HG03521 (cell line): ENCODE measurements at regions not wholly inside any gene's neighbourhood (a gene's known extent, or its start where the extent isn't known, plus 50 kb on each side); places are given as distances from the start of the nearest gene placed in this dataset.

Experiments used
- ATAC-seq: cut with Tn5 transposase; IDR thresholded peaks from one replicate; pipeline ENCODE4 v1.9.1; 2021; ENCODE audit warnings: mild to moderate bottlenecking, moderate library complexity; ENCODE audit not compliant: unreplicated experiment

GRCh38 chr15:46386356-46386755, 751.5 kb downstream of the SQOR start:
- no peak for ATAC-seq

- no peak for ATAC-seq
Observed at GRCh38 chr15:46389739-46390138, 754.9 kb downstream of the SQOR start.

- no peak for ATAC-seq
Observed at GRCh38 chr15:46394463-46394862, 759.6 kb downstream of the SQOR start.

GRCh38 chr15:46408312-46408711, 773.5 kb downstream of the SQOR start:
- ATAC-seq = no peak

- no peak for ATAC-seq
Observed at GRCh38 chr15:46409841-46410301, 775.0 kb downstream of the SQOR start.

GRCh38 chr15:46410705-46411104, 775.9 kb downstream of the SQOR start:
- no peak for ATAC-seq

GRCh38 chr15:46411900-46412299, 777.1 kb downstream of the SQOR start:
- no peak for ATAC-seq

- ATAC-seq = no peak
Observed at GRCh38 chr15:46413799-46414198, 779.0 kb downstream of the SQOR start.

- ATAC-seq = no peak
Observed at GRCh38 chr15:46416544-46416943, 781.7 kb downstream of the SQOR start.

- ATAC-seq = no peak
Observed at GRCh38 chr15:46420990-46421389, 786.2 kb downstream of the SQOR start.

- no peak for ATAC-seq
Observed at GRCh38 chr15:46441294-46442062, 806.6 kb downstream of the SQOR start.

GRCh38 chr15:46442184-46442583, 807.4 kb downstream of the SQOR start:
- ATAC-seq = no peak

GRCh38 chr15:46442901-46443590, 808.2 kb downstream of the SQOR start:
- ATAC-seq = no peak

GRCh38 chr15:46450112-46450809, 815.4 kb downstream of the SQOR start:
- ATAC-seq = no peak

- ATAC-seq = no peak
Observed at GRCh38 chr15:46450810-46451182, 816.0 kb downstream of the SQOR start.

- no peak for ATAC-seq
Observed at GRCh38 chr15:46452297-46452820, 817.5 kb downstream of the SQOR start.

- no peak for ATAC-seq
Observed at GRCh38 chr15:46456456-46456855, 821.6 kb downstream of the SQOR start.

- no peak for ATAC-seq
Observed at GRCh38 chr15:46460431-46461094, 825.7 kb downstream of the SQOR start.

- ATAC-seq = no peak
Observed at GRCh38 chr15:46461416-46461815, 826.6 kb downstream of the SQOR start.

GRCh38 chr15:46467041-46467440, 832.2 kb downstream of the SQOR start:
- no peak for ATAC-seq

- no peak for ATAC-seq
Observed at GRCh38 chr15:46471096-46471495, 836.3 kb downstream of the SQOR start.
